ENCODE measurements at regions not wholly inside any gene's neighbourhood (a gene's known extent, or its start where the extent isn't known, plus 50 kb on each side); places are given as distances from the start of the nearest gene placed in this dataset.

DNA sequence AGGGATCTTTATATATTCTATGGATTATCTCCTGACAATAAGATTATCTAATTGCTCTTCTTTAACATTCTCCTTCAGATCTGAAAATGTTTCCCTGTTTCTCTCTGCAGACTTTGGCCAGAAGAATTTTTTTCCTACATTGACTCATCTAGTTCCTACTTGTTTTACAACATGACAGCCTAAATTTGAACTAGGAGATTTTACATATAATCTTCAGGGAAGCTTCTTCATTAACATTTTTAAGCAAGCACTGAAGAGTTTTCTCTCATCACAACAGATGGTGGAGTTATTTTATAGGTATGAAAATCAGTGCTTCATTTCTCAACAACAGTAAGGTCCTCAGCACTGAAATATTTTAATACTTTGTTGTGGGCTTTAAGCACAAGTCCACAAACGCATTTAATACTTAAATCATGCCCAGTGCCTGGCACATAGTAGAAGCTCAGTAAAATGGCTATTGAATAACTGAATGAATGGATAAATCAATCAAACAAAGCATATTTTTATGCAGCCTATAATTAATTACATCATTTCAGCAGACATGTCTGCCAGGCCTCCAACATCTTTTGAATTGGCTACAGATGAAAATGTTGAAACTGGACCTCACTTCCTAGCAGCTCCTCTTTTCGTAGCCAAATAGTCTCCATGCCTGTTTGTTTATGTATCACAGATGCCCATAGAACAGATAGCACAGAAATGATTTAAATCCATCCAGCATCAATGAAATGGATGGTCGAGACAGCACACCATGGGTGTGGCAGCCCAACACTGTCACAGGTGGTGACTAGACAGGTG, 117.3 kb upstream of the POU2AF2 start:
- TF ChIP-seq, protein P1, sequence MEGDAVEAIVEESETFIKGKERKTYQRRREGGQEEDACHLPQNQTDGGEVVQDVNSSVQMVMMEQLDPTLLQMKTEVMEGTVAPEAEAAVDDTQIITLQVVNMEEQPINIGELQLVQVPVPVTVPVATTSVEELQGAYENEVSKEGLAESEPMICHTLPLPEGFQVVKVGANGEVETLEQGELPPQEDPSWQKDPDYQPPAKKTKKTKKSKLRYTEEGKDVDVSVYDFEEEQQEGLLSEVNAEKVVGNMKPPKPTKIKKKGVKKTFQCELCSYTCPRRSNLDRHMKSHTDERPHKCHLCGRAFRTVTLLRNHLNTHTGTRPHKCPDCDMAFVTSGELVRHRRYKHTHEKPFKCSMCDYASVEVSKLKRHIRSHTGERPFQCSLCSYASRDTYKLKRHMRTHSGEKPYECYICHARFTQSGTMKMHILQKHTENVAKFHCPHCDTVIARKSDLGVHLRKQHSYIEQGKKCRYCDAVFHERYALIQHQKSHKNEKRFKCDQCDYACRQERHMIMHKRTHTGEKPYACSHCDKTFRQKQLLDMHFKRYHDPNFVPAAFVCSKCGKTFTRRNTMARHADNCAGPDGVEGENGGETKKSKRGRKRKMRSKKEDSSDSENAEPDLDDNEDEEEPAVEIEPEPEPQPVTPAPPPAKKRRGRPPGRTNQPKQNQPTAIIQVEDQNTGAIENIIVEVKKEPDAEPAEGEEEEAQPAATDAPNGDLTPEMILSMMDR (IDR thresholded peaks at IDR 0.05): no peak
- TF ChIP-seq POLR2A (IDR thresholded peaks at IDR 0.05): no peak

Data from testis (tissue), 2 donors.